ENCODE measurements at regions not wholly inside any gene's neighbourhood (a gene's known extent, or its start where the extent isn't known, plus 50 kb on each side); places are given as distances from the start of the nearest gene placed in this dataset.

DNA sequence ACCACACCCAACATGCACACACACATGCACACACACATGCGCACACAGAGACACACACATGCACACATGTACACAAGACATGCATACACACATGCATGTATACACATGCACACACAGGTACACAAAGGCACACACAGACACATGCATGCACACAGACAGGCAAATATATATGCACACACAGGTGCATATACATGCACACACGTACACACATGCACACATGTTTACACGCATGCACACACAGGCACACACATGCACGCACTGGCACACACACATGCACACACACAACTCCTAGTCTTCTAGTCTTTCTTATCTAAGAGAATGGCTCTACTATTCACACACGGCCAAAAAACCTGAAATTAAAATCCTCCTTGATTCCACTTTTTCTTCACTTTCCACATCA, 222.7 kb upstream of the PLD5 start:
- no peak for DNase-seq (ENCODE audit: low read depth)
- TF ChIP-seq, protein P1, sequence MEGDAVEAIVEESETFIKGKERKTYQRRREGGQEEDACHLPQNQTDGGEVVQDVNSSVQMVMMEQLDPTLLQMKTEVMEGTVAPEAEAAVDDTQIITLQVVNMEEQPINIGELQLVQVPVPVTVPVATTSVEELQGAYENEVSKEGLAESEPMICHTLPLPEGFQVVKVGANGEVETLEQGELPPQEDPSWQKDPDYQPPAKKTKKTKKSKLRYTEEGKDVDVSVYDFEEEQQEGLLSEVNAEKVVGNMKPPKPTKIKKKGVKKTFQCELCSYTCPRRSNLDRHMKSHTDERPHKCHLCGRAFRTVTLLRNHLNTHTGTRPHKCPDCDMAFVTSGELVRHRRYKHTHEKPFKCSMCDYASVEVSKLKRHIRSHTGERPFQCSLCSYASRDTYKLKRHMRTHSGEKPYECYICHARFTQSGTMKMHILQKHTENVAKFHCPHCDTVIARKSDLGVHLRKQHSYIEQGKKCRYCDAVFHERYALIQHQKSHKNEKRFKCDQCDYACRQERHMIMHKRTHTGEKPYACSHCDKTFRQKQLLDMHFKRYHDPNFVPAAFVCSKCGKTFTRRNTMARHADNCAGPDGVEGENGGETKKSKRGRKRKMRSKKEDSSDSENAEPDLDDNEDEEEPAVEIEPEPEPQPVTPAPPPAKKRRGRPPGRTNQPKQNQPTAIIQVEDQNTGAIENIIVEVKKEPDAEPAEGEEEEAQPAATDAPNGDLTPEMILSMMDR (IDR thresholded peaks at IDR 0.05; ENCODE audit: insufficient read depth, low read depth, low read length, missing control alignments) = no peak
- no peak overlapping the region for H3K4me3 ChIP-seq (ENCODE audit: low read length)

DNA sequence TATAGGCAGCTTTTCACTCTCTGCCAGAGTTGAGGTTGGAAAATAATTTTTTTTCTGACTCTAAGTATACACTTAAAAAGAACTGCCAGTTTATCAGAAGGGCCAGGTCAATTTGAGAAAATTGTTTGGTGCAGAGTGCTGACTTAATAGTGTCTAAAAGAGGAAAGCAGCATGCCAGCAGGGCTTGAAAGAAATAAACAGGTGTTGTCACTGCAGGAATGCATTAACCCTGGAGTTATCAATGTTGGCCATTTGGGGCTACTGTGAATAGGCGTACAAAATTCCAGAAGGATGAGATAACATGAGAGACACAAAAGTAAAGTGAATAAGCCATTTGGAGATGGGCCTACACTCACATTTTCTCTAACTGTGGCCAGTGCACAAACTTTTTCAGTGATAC, 220.6 kb upstream of the PLD5 start:
- DNase-seq (ENCODE audit: low read depth) = no peak
- no peak overlapping the region for H3K4me3 ChIP-seq (ENCODE audit: low read length)
- TF ChIP-seq, protein P1 (IDR thresholded peaks at IDR 0.05; ENCODE audit: insufficient read depth, low read depth, low read length, missing control alignments) = no peak

DNA sequence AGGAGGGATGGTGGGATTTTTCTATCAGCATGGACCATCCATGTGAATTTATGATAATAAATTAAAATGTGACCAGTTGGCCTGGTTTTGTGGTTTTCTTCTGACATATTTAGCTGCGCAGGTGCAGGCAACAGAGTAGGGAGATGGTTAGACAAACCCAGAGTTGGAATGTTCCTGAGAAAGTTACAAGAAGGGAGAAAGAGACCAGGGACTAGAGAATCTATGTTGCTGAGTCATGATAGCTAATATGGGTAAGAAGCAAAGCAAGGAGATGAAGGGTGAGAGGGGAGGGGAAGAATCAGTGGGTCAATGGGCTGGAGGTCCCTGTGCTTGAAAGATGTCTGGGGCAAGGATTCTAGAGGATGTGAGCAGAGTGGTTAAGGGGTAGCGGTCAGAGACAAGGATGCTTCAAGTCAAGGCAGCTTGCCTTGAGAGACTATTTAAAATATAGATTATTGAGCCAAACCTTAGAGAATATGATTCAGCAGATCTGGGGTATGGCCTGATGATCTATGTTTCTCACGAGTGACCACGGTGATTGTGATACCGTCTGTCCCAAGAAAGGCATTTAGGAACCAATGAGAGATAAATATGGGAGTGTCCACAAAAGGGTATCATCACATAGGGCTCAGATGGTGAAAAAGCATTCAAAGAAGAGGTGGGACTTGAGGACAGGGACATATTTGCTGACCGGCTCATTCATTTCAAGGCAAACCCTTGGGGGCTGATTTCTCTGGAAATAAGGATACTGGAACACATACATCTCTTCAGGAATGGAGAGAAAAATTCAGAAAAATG, 219.7 kb upstream of the PLD5 start:
- DNase-seq (ENCODE audit: low read depth) = no peak
- TF ChIP-seq, protein P1 (IDR thresholded peaks at IDR 0.05; ENCODE audit: insufficient read depth, low read depth, low read length, missing control alignments) = no peak
- no peak overlapping the region for H3K4me3 ChIP-seq (ENCODE audit: low read length)

DNA sequence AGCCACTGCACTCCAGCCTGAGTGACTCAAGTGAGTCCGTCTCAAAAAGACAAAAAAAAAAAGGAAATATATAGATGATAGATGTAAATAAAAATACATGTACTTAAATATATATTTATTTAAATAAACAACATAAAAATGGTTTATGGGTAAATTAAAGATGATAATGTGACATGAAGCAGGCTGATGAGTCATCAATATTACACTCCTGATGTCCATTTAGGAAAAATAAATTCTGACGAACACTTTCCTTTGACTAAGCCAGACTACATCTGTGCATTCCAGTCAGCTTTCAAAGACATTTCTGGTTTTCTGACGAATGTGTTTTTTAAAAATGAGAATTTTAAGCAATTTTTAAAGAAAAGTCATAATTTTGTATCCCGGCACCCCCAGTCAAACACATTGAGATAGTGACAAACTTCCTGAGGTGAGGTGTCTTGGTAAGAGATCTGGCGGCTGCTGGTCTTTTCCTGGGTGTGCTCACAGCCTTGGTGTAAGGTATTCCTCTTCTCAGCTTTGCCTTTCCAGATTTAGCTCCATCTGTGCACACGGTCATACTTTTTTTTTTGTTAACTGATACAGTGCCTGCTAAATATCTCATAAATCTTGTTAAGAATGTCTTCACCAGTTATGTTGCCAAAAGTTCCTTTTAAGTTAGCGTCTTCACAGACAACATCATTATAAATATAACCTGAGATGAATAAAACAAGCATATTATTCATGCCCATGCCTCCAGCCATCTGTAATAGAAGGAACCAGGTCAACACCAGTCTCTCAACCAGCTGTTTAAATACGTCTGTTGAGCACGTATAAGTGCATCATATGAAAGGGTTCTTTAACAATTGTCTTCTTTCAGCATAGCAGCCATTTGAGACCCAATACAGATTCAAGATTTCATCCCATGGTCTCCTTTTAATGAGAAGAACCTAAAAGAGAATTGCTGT, 214.5 kb upstream of the PLD5 start:
- TF ChIP-seq, protein P1 (IDR thresholded peaks at IDR 0.05; ENCODE audit: insufficient read depth, low read depth, low read length, missing control alignments) = no peak
- DNase-seq (ENCODE audit: low read depth) = no peak

DNA sequence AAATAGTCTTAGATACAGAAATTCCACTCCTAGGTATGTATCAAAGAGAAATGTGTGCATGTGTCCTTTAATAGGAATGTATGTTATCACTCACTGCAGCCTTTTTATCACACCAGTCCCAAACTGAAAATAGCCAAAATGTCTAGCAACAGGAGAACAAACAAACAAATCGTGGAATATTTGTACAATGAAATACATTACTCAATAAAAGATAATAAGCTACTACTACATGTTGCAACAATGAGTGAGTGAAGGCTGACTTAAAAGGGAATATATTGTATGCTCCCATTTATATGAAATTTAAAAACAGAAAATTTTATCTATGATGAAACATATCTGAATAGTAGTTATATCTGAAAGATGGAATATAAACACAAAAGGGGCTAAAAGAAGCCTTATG, 212.1 kb upstream of the PLD5 start:
- no peak overlapping the region for H3K4me3 ChIP-seq (ENCODE audit: low read length)
- TF ChIP-seq, protein P1 (IDR thresholded peaks at IDR 0.05; ENCODE audit: insufficient read depth, low read depth, low read length, missing control alignments) = no peak
- DNase-seq (ENCODE audit: low read depth) = no peak

More for the DNA sequence above, 214.5 kb upstream of the PLD5 start:
- H3K4me3 ChIP-seq (ENCODE audit: low read length) = no peak overlapping the region

DNA sequence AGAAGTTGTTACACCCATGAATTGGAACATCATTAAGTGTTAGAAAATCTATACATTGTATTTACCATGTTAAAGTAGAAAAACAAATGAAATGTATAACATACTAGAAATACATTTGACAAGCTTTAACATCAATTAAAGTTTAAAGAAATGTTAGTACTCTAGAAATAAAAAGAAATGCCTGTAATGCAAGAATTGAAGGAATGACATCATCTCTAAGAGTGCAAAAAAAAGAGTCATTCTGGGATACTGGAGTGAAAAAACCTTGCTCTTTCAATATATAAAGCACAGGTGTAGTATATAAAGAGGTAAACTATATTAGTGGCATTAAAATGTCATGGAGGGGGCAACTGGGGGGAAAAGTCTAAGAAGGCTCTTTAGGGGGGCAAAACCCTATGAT, 210.8 kb upstream of the PLD5 start:
- no peak overlapping the region for H3K4me3 ChIP-seq (ENCODE audit: low read length)
- no peak for DNase-seq (ENCODE audit: low read depth)
- TF ChIP-seq, protein P1 (IDR thresholded peaks at IDR 0.05; ENCODE audit: insufficient read depth, low read depth, low read length, missing control alignments) = no peak
